ENCODE measurements at regions not wholly inside any gene's neighbourhood (a gene's known extent, or its start where the extent isn't known, plus 50 kb on each side); places are given as distances from the start of the nearest gene placed in this dataset.

- BruUV-seq (replicated peaks): no TSS peak
- ChIA-PET SMC1A (ENCODE audit: uncharacterized antibody, unreplicated experiment) (interaction anchor here (1.2 to 1.7 kb wide), 2 partner anchors 10 to 15 kb away, joined by 4 to 7 read pairs; no protein-coding TSS in a partner anchor), RAD21 (ENCODE audit: unreplicated experiment) (no interaction called here), POLR2A (no interaction called here), CTCF (no interaction called here)
- FAIRE-seq: no peak
- Histone ChIP-seq H3K79me2 (ENCODE audit: control insufficient read depth, insufficient read depth, low read length) (no peaks in the 10 kb centered on the region), H2AFZ (ENCODE audit: control insufficient read depth, low read depth, low read length) (no peak overlapping the region), H3K4me1 (ENCODE audit: control insufficient read depth, insufficient read depth, low read length) (no peaks in the 10 kb centered on the region), H4K20me1 (ENCODE audit: control insufficient read depth, insufficient read depth) (no peaks in the 10 kb centered on the region), H3K27ac (ENCODE audit: control insufficient read depth, insufficient read depth) (no peak overlapping the region), H3K4me3 (no peak overlapping the region), H3K36me3 (ENCODE audit: control insufficient read depth in 2 of 2, insufficient read depth in 2 of 2, low read length in 1 of 2) (no peaks in the 10 kb centered on the region), H3K27me3 (replicated peaks in 1 of 2; ENCODE audit: control insufficient read depth in 2 of 2, insufficient read depth in 2 of 2, low read length in 1 of 2) (no peaks in the 10 kb centered on the region), H3K9ac (ENCODE audit: control insufficient read depth, insufficient read depth, low read length) (no peak overlapping the region), H3K4me2 (ENCODE audit: control insufficient read depth, insufficient read depth) (no peak overlapping the region), H3K9me3 (replicated peaks; ENCODE audit: control insufficient read depth, insufficient read depth, low read length) (no peaks in the 10 kb centered on the region)
- in situ Hi-C loops (cut with MboI): no loop called here
- no peak for DNase-seq (ENCODE audit: low read depth, low spot score)
- intact Hi-C loops (cut with micrococcal nuclease; ENCODE audit: unreplicated experiment): no loop called here
- 31% methylated on average over 3 of the region's 3 CpGs for WGBS (ENCODE audit: insufficient coverage, insufficient replicate concordance, low lambda C conversion rate, missing lambda C conversion rate)
- ATAC-seq: no peak
- TF ChIP-seq ESRRA (IDR thresholded peaks at IDR 0.05; ENCODE audit: low read length) (no peak), SKIL (IDR thresholded peaks at IDR 0.05; ENCODE audit: low read depth, poor library complexity, severe bottlenecking) (no peak), IRF5 (IDR thresholded peaks at IDR 0.05; ENCODE audit: borderline replicate concordance) (no peak), ZBTB4 (CRISPR knock-in tag; IDR thresholded peaks at IDR 0.05) (no peak), SIN3A (IDR thresholded peaks at IDR 0.05; ENCODE audit: low read depth, low read length) (no peak), ZBTB11 (CRISPR knock-in tag; IDR thresholded peaks at IDR 0.05) (no peak), NR2F1 (conservative IDR thresholded peaks at IDR 0.05) (no peak), BCL3 (IDR thresholded peaks at IDR 0.05; ENCODE audit: borderline replicate concordance, insufficient read depth, low read depth, low read length, poor library complexity, severe bottlenecking) (no peak), RAD21 (IDR thresholded peaks at IDR 0.05; ENCODE audit: insufficient read depth, low read depth, low read length) (no peak)
Measured at GRCh38 chr4:162323919-162324318, 160.1 kb upstream of the FSTL5 start.

Measured in GM12878 (cell line).